MV-4-11 (cell line): ENCODE measurements at regions not wholly inside any gene's neighbourhood (a gene's known extent, or its start where the extent isn't known, plus 50 kb on each side); places are given as distances from the start of the nearest gene placed in this dataset.
"Not testable (repeated sequence)": the region's sequence is repeated elsewhere in the genome, so short reads cannot be mapped to it uniquely, and the experiment has no call there.

Experiments
- DNase-seq: peaks from one replicate; lab custom pipeline; 2025; lab: John Stamatoyannopoulos, UW

- DNase-seq, result no peak
Measured at GRCh38 chr15:61336026-61336638, 107.0 kb upstream of the RORA start.

- DNase-seq, result not testable (repeated sequence)
Measured at GRCh38 chr15:61334714-61335113, 105.6 kb upstream of the RORA start.

GRCh38 chr15:61331019-61331418, 101.9 kb upstream of the RORA start:
- DNase-seq, result no peak

- no peak for DNase-seq
Measured at GRCh38 chr15:61327019-61327631, 98.0 kb upstream of the RORA start.

GRCh38 chr15:61319892-61320291, 90.8 kb upstream of the RORA start:
- DNase-seq, result no peak

GRCh38 chr15:61318802-61319525, 89.9 kb upstream of the RORA start:
- DNase-seq, result no peak

GRCh38 chr15:61318301-61318700, 89.2 kb upstream of the RORA start:
- DNase-seq, result no peak

- no peak for DNase-seq
Measured at GRCh38 chr15:61315471-61315870, 86.4 kb upstream of the RORA start.

GRCh38 chr15:61314427-61314826, 85.3 kb upstream of the RORA start:
- DNase-seq, result no peak

- no peak for DNase-seq
Measured at GRCh38 chr15:61309617-61310016, 80.5 kb upstream of the RORA start.

- no peak for DNase-seq
Measured at GRCh38 chr15:61309031-61309511, 80.0 kb upstream of the RORA start.

GRCh38 chr15:61308437-61308836, 79.3 kb upstream of the RORA start:
- DNase-seq, result no peak

- DNase-seq, result no peak
Measured at GRCh38 chr15:61307474-61307873, 78.4 kb upstream of the RORA start.

- DNase-seq, result no peak
Measured at GRCh38 chr15:61301701-61302100, 72.6 kb upstream of the RORA start.

GRCh38 chr15:61299075-61299763, 70.1 kb upstream of the RORA start:
- no peak for DNase-seq

GRCh38 chr15:61295239-61295638, 66.1 kb upstream of the RORA start:
- DNase-seq, result no peak

- no peak for DNase-seq
Measured at GRCh38 chr15:61282661-61283060, 53.6 kb upstream of the RORA start.

GRCh38 chr15:61281328-61281727, 52.2 kb upstream of the RORA start:
- DNase-seq, result no peak
